IMR-90 (cell line): ENCODE measurements at regions not wholly inside any gene's neighbourhood (a gene's known extent, or its start where the extent isn't known, plus 50 kb on each side); places are given as distances from the start of the nearest gene placed in this dataset.

Experiments used
- ATAC-seq: fragments of 200-7000 bp; cut with Tn5 transposase; 2 replicates; pipeline ENCODE4 v1.9.1; 2020; ENCODE audit warnings: low read depth, mild to moderate bottlenecking, moderate library complexity
- BruUV-seq: library from RNA; stranded (reverse); fragments of 400-500 nt; replicated peaks from 2 replicates; lab custom pipeline; 2021; lab: Mats Ljungman, UMichigan
- CTCF ChIA-PET: fragments of 300-600 bp; formaldehyde crosslinking; extraction: SDS; loops from one replicate; lab custom pipeline; 2021; ENCODE audit warnings: antibody characterized with exemption; lab: Yijun Ruan, JAX
- POLR2A ChIA-PET: fragments of 300-600 bp; sonication (Branson Sonifier 250); formaldehyde crosslinking; loops from one replicate; lab custom pipeline; 2022; ENCODE audit warnings: antibody characterized with exemption; ENCODE audit not compliant: unreplicated experiment; lab: Charles Lee
- DNase-seq: peaks from one replicate; pipeline ENCODE4 v3.0.0; 2013
- H2AFZ ChIP-seq: replicated peaks from 2 replicates; pipeline ENCODE3; 2013; ENCODE audit warnings: low read length, mild to moderate bottlenecking; ENCODE audit not compliant: poor library complexity
- H2AK5ac ChIP-seq: 2 replicates; pipeline ENCODE4 v1.6.1; 2013; ENCODE audit warnings: low read depth, low read length, inconsistent platforms
- H2AK9ac ChIP-seq: replicated peaks from 2 replicates; pipeline ENCODE3; 2013; ENCODE audit warnings: mild to moderate bottlenecking, low read depth, low read length, moderate library complexity; ENCODE audit not compliant: poor library complexity
- H2BK120ac ChIP-seq: 2 replicates; pipeline ENCODE4 v1.6.1; 2013; ENCODE audit warnings: low read depth, low read length, inconsistent platforms
- H2BK15ac ChIP-seq: 3 replicates; pipeline ENCODE4 v1.6.1; 2013; ENCODE audit warnings: low read depth, low read length, inconsistent platforms
- H2BK20ac ChIP-seq: 2 replicates; pipeline ENCODE4 v1.6.1; 2013; ENCODE audit warnings: low read depth, mild to moderate bottlenecking, inconsistent platforms, low read length, moderate library complexity
- H2BK5ac ChIP-seq: 2 replicates; pipeline ENCODE4 v1.6.1; 2013; ENCODE audit warnings: mild to moderate bottlenecking, low read depth, low read length, inconsistent platforms; ENCODE audit not compliant: poor library complexity, severe bottlenecking
- H3K14ac ChIP-seq: replicated peaks from 2 replicates; pipeline ENCODE4 v1.6.1; 2013; ENCODE audit warnings: low read depth, low read length, inconsistent platforms
- H3K18ac ChIP-seq: 2 replicates; pipeline ENCODE4 v1.6.1; 2013; ENCODE audit warnings: low read depth, low read length, control low read depth
- H3K23ac ChIP-seq: 2 replicates; pipeline ENCODE4 v1.6.1; 2013; ENCODE audit warnings: low read depth, low read length, inconsistent platforms
- H3K27ac ChIP-seq: 2 replicates; pipeline ENCODE4 v1.5.1; 2013; ENCODE audit warnings: mild to moderate bottlenecking, control low read depth, low read length; ENCODE audit not compliant: insufficient read depth
- H3K27me3 ChIP-seq: 2 replicates; pipeline ENCODE4 v1.6.1; 2013; ENCODE audit warnings: low read length; ENCODE audit not compliant: control insufficient read depth, insufficient read depth
- H3K36me3 ChIP-seq: 2 replicates; pipeline ENCODE4 v1.6.1; 2013; ENCODE audit warnings: low read length, mixed read lengths; ENCODE audit not compliant: control insufficient read depth, insufficient read depth
- H3K4ac ChIP-seq: 2 replicates; pipeline ENCODE4 v1.6.1; 2013; ENCODE audit warnings: low read depth, low read length, inconsistent platforms
- H3K4me1 ChIP-seq: 2 replicates; pipeline ENCODE4 v1.6.1; 2013; ENCODE audit warnings: low read length, mixed read lengths; ENCODE audit not compliant: control insufficient read depth, insufficient read depth
- H3K4me2 ChIP-seq: 2 replicates; pipeline ENCODE4 v1.6.1; 2013; ENCODE audit warnings: low read depth, mild to moderate bottlenecking, control low read depth, low read length, moderate library complexity
- H3K4me3 ChIP-seq: 2 replicates; pipeline ENCODE4 v1.5.1; 2013; ENCODE audit warnings: low read depth, mild to moderate bottlenecking, control low read depth, low read length, moderate library complexity; ENCODE audit not compliant: insufficient read depth
- H3K56ac ChIP-seq: 2 replicates; pipeline ENCODE4 v1.6.1; 2013; ENCODE audit warnings: low read length, inconsistent platforms; ENCODE audit not compliant: insufficient read depth; ENCODE audit errors: extremely low read depth
- H3K79me1 ChIP-seq, 2 experiments: 2 replicates each; pipeline ENCODE4 v1.6.1; 2013; ENCODE audit warnings: low read length in 2 of 2, inconsistent platforms in 1 of 2, low read depth in 1 of 2
- H3K9ac ChIP-seq: 2 replicates; pipeline ENCODE4 v1.6.1; 2013; ENCODE audit warnings: low read depth, low read length, control low read depth
- H3K9me1 ChIP-seq: 2 replicates; pipeline ENCODE4 v1.6.1; 2013; ENCODE audit warnings: low read length, inconsistent platforms; ENCODE audit not compliant: insufficient read depth
- H3K9me3 ChIP-seq: 2 replicates; pipeline ENCODE4 v1.6.1; 2013; ENCODE audit warnings: low read length; ENCODE audit not compliant: control insufficient read depth, insufficient read depth
- H4K20me1 ChIP-seq: 2 replicates; pipeline ENCODE4 v1.6.1; 2013; ENCODE audit warnings: low read length, inconsistent platforms; ENCODE audit not compliant: insufficient read depth
- H4K5ac ChIP-seq: 2 replicates; pipeline ENCODE4 v1.6.1; 2013; ENCODE audit warnings: mild to moderate bottlenecking, low read depth, low read length, control low read depth
- H4K8ac ChIP-seq, 2 experiments: 2 replicates each; pipeline ENCODE4 v1.6.1; 2013; ENCODE audit warnings: low read depth in 2 of 2, low read length in 2 of 2, control low read depth in 1 of 2, inconsistent platforms in 1 of 2
- H4K91ac ChIP-seq: 2 replicates; pipeline ENCODE4 v1.6.1; 2013; ENCODE audit warnings: low read depth, low read length, inconsistent platforms; ENCODE audit not compliant: insufficient read depth
- BHLHE40 ChIP-seq: fragments of 150-350 bp; IDR thresholded peaks from 2 replicates; pipeline ENCODE4 v1.6.1; 2016; ENCODE audit warnings: mild to moderate bottlenecking, low read depth, low read length
- CEBPB ChIP-seq: IDR thresholded peaks from 2 replicates; pipeline ENCODE4 v1.6.1; 2012; ENCODE audit warnings: low read depth, low read length, improper control_type of control experiment
- CHD1 ChIP-seq: IDR thresholded peaks from 2 replicates; pipeline ENCODE4 v1.6.1; 2012; ENCODE audit warnings: low read depth, low read length, improper control_type of control experiment
- FOS ChIP-seq: fragments of 150-350 bp; IDR thresholded peaks from 2 replicates; pipeline ENCODE4 v1.6.1; 2016; ENCODE audit warnings: low read depth, low read length
- MAFK ChIP-seq: IDR thresholded peaks from 2 replicates; pipeline ENCODE4 v1.6.1; 2012; ENCODE audit warnings: low read depth, low read length, improper control_type of control experiment
- MAZ ChIP-seq: IDR thresholded peaks from 2 replicates; pipeline ENCODE4 v1.6.1; 2012; ENCODE audit warnings: low read depth, mild to moderate bottlenecking, low read length, improper control_type of control experiment, moderate library complexity, borderline replicate concordance
- MXI1 ChIP-seq: IDR thresholded peaks from 2 replicates; pipeline ENCODE4 v1.6.1; 2012; ENCODE audit warnings: low read depth, mild to moderate bottlenecking, low read length, moderate library complexity, borderline replicate concordance
- NFE2L2 ChIP-seq: fragments of 150-350 bp; IDR thresholded peaks from 2 replicates; pipeline ENCODE4 v1.6.1; 2016; ENCODE audit warnings: low read depth, mild to moderate bottlenecking, low read length
- POLR2A ChIP-seq: IDR thresholded peaks from 2 replicates; pipeline ENCODE4 v1.6.1; 2012; ENCODE audit warnings: mild to moderate bottlenecking, low read depth, low read length
- RAD21 ChIP-seq: IDR thresholded peaks from 2 replicates; pipeline ENCODE4 v1.6.1; 2012; ENCODE audit warnings: low read length, improper control_type of control experiment
- RCOR1 ChIP-seq: IDR thresholded peaks from 2 replicates; pipeline ENCODE4 v1.6.1; 2012; ENCODE audit warnings: mild to moderate bottlenecking, low read length, improper control_type of control experiment; ENCODE audit not compliant: insufficient replicate concordance
- RFX5 ChIP-seq: IDR thresholded peaks from 2 replicates; pipeline ENCODE4 v1.8.0; 2012; ENCODE audit warnings: low read depth, mild to moderate bottlenecking, low read length, moderate library complexity
- SMC3 ChIP-seq: fragments of 150-350 bp; IDR thresholded peaks from 2 replicates; pipeline ENCODE4 v1.6.1; 2016; ENCODE audit warnings: low read depth, mild to moderate bottlenecking, antibody characterized with exemption, low read length, moderate library complexity
- WGBS, 2 experiments: methylation state at CpG; one replicate each; pipeline versions ENCODE4 v1.1.5 to v1.1.7; 2013; ENCODE audit warnings: missing lambda C conversion rate in 2 of 2; ENCODE audit not compliant: insufficient read length in 1 of 2; ENCODE audit errors: extremely low coverage in 2 of 2; 5-methylcytosine and 5-hydroxymethylcytosine counted together
- dilution Hi-C: fragments of 300-500 bp; cut with HindIII; formaldehyde crosslinking; loops from one replicate; pipeline ENCODE4 v1.14.3; 2018; ENCODE audit warnings: low sequenced_read_pairs; ENCODE audit not compliant: unreplicated experiment
- in situ Hi-C: fragments of 300-500 bp; cut with MboI; formaldehyde crosslinking; loops from 3 replicates; pipeline ENCODE4 v1.14.3; 2019; ENCODE audit warnings: low sequenced_read_pairs, inconsistent platforms, mixed read lengths
- intact Hi-C: fragments of 100-400 bp; cut with micrococcal nuclease; formaldehyde crosslinking; loops from 2 replicates; pipeline ENCODE4 v1.10.0; 2022
- TF ChIP-seq, protein P1 (sequence below): fragments of 150-350 bp; IDR thresholded peaks from 2 replicates; pipeline ENCODE4 v1.6.1; 2016; ENCODE audit warnings: low read depth, mild to moderate bottlenecking, low read length, moderate library complexity, borderline replicate concordance
- TF ChIP-seq, protein P2 (sequence below): conservative IDR thresholded peaks from 2 replicates; pipeline ENCODE4 v1.5.1; 2012; ENCODE audit warnings: mild to moderate bottlenecking, low read depth, low read length, improper control_type of control experiment
- TF ChIP-seq, protein P3 (sequence below): fragments of 150-350 bp; IDR thresholded peaks from 2 replicates; pipeline ENCODE4 v1.6.1; 2017; ENCODE audit warnings: mild to moderate bottlenecking, antibody characterized with exemption, low read length, low read depth

DNA sequence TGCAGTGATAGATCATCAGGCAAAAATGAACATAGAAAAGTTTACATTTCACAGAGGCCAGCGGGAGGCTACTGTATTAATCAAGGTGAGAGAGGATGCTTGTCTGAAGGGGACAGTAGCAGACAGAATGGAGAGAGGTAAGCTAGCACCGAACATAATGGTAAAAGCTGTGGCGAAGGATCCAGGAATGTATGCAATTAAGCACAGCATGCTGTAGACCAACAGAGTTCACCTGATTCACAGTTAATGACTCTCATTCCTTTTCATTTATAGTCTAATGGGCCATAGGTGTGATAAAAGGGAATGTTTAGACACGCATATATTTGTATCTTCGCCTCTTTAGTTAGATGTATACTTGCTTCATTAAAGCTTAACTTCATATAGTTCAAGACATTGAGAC is 150.9 kb upstream of the MBL2 start:
- Histone ChIP-seq H3K9me3 (no peaks in the 10 kb centered on the region), H3K4me3 (no peak overlapping the region), H3K27ac (no peak overlapping the region), H3K18ac (no peak overlapping the region), H2BK5ac (no peak overlapping the region), H3K36me3 (no peaks in the 10 kb centered on the region), H3K9ac (no peak overlapping the region), H4K8ac (no peak overlapping the region), H3K27me3 (no peaks in the 10 kb centered on the region; the same call in 1 of the 2 replicates), H3K4me1 (no peaks in the 10 kb centered on the region), H2AFZ (no peak overlapping the region), H4K91ac (no peak overlapping the region), H2AK5ac (no peak overlapping the region), H3K56ac (no peak overlapping the region), H3K9me1 (no peaks in the 10 kb centered on the region; the same call in 1 of the 2 replicates), H2BK20ac (no peak overlapping the region), H4K20me1 (no peaks in the 10 kb centered on the region), H3K79me1 (no peaks in the 10 kb centered on the region), H3K14ac (no peak overlapping the region), H2BK120ac (no peak overlapping the region), H2AK9ac (no peak overlapping the region), H3K23ac (no peak overlapping the region), H4K5ac (no peak overlapping the region), H2BK15ac (no peak overlapping the region), H3K4me2 (no peak overlapping the region), H3K4ac (no peak overlapping the region)
- no TSS peak for BruUV-seq
- WGBS, 2 experiments = 7% methylated on average over 2 of the region's 5 CpGs; no CpG with 5 or more reads in 1 of the 2 experiments
- intact Hi-C loops = no loop called here
- DNase-seq (no peak), ATAC-seq (no peak)
- ChIA-PET CTCF (no interaction called here), POLR2A (no interaction called here)
- in situ Hi-C loops = no loop called here
- TF ChIP-seq RCOR1 (no peak), MXI1 (no peak), RFX5 (no peak), MAZ (no peak), RAD21 (no peak), SMC3 (no peak), CHD1 (no peak), FOS (no peak), BHLHE40 (no peak), MAFK (no peak), NFE2L2 (no peak), CEBPB (no peak), POLR2A (no peak)
- TF ChIP-seq, protein P1, sequence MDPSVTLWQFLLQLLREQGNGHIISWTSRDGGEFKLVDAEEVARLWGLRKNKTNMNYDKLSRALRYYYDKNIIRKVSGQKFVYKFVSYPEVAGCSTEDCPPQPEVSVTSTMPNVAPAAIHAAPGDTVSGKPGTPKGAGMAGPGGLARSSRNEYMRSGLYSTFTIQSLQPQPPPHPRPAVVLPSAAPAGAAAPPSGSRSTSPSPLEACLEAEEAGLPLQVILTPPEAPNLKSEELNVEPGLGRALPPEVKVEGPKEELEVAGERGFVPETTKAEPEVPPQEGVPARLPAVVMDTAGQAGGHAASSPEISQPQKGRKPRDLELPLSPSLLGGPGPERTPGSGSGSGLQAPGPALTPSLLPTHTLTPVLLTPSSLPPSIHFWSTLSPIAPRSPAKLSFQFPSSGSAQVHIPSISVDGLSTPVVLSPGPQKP = no peak
- TF ChIP-seq, protein P2, sequence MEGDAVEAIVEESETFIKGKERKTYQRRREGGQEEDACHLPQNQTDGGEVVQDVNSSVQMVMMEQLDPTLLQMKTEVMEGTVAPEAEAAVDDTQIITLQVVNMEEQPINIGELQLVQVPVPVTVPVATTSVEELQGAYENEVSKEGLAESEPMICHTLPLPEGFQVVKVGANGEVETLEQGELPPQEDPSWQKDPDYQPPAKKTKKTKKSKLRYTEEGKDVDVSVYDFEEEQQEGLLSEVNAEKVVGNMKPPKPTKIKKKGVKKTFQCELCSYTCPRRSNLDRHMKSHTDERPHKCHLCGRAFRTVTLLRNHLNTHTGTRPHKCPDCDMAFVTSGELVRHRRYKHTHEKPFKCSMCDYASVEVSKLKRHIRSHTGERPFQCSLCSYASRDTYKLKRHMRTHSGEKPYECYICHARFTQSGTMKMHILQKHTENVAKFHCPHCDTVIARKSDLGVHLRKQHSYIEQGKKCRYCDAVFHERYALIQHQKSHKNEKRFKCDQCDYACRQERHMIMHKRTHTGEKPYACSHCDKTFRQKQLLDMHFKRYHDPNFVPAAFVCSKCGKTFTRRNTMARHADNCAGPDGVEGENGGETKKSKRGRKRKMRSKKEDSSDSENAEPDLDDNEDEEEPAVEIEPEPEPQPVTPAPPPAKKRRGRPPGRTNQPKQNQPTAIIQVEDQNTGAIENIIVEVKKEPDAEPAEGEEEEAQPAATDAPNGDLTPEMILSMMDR = no peak
- TF ChIP-seq, protein P3, sequence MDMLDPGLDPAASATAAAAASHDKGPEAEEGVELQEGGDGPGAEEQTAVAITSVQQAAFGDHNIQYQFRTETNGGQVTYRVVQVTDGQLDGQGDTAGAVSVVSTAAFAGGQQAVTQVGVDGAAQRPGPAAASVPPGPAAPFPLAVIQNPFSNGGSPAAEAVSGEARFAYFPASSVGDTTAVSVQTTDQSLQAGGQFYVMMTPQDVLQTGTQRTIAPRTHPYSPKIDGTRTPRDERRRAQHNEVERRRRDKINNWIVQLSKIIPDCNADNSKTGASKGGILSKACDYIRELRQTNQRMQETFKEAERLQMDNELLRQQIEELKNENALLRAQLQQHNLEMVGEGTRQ = no peak
- dilution Hi-C loops = no loop called here
